ENCODE measurements at regions not wholly inside any gene's neighbourhood (a gene's known extent, or its start where the extent isn't known, plus 50 kb on each side); places are given as distances from the start of the nearest gene placed in this dataset.

GRCh38 chr2:14932285-14932684 lies 299.8 kb downstream of the LRATD1 start:
- no peak for DNase-seq (ENCODE audit: low read depth)
- TF ChIP-seq, protein P1, sequence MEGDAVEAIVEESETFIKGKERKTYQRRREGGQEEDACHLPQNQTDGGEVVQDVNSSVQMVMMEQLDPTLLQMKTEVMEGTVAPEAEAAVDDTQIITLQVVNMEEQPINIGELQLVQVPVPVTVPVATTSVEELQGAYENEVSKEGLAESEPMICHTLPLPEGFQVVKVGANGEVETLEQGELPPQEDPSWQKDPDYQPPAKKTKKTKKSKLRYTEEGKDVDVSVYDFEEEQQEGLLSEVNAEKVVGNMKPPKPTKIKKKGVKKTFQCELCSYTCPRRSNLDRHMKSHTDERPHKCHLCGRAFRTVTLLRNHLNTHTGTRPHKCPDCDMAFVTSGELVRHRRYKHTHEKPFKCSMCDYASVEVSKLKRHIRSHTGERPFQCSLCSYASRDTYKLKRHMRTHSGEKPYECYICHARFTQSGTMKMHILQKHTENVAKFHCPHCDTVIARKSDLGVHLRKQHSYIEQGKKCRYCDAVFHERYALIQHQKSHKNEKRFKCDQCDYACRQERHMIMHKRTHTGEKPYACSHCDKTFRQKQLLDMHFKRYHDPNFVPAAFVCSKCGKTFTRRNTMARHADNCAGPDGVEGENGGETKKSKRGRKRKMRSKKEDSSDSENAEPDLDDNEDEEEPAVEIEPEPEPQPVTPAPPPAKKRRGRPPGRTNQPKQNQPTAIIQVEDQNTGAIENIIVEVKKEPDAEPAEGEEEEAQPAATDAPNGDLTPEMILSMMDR (conservative IDR thresholded peaks at IDR 0.05; ENCODE audit: low read depth, low read length) = no peak
- no peak overlapping the region for H3K4me3 ChIP-seq (ENCODE audit: low read depth, low read length)

DNA sequence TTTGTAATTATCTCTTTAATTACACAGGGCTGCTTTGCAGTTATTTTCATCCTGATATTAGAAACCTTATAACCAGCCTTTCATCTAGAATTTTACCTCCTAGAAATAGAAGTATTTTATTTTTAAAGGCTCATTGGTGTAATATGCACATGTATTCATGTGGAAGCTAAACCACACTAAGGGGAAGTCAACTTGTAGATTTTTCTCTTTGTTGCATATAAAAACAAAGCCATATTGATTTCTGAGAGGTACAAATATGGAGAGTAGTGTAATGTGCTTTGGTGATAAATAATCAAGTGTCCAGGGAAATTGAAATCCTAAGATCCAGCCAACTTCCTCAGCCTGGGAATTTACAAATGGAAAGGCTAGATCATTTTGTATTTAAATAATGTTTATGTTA lies 301.2 kb downstream of the LRATD1 start:
- H3K4me3 ChIP-seq (ENCODE audit: low read depth, low read length) = no peak overlapping the region
- TF ChIP-seq, protein P1 (conservative IDR thresholded peaks at IDR 0.05; ENCODE audit: low read depth, low read length) = no peak
- DNase-seq (ENCODE audit: low read depth) = no peak

DNA sequence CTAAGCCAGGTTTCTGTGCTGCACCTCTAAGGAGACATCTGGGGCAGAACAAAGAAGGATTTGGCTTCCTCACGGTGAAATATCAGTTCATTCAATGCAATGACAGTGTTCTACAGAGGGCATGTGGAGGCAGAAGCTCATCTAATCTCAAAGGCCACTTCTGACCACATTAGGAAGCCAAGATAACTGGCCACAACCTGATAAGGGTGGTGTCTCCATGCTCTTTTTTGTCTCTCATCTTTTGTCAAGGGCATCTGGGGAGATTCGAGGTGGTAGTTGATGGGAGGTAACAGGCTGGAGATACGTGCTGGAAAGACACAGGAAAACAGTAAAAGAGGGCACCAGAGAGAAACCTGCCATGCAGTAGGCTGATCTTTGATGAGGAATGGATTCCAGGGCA lies 303.9 kb downstream of the LRATD1 start:
- DNase-seq (ENCODE audit: low read depth) = no peak
- H3K4me3 ChIP-seq (ENCODE audit: low read depth, low read length) = no peak overlapping the region
- TF ChIP-seq, protein P1 (conservative IDR thresholded peaks at IDR 0.05; ENCODE audit: low read depth, low read length) = no peak

- no peak overlapping the region for H3K4me3 ChIP-seq (ENCODE audit: low read depth, low read length)
- no peak for DNase-seq (ENCODE audit: low read depth)
- TF ChIP-seq, protein P1 (conservative IDR thresholded peaks at IDR 0.05; ENCODE audit: low read depth, low read length) = no peak
Observed at GRCh38 chr2:14937336-14937735, 304.8 kb downstream of the LRATD1 start.

DNA sequence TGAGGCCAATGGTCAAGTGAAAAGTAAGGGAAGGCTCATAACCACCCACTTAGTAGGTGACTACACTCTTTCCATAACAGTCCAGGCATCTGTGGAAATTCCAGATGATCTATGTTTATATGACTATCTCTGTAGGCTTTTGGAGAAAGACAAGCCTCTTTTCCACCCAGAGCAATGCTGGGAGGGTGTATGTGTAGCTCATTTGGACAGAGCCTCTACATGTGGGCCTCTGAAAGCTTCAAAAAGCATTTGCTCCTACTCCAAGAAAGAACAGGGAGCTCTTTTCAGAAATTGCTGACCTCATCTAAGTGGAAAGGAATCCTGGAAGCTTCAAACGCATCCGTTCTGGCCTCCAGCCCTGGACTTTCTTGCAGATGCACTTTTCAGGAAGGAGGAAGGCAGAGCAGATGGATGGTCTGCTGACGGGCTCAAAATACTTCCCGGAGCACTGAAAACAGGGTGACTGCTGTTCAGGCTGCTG lies 308.7 kb downstream of the LRATD1 start:
- no peak for DNase-seq (ENCODE audit: low read depth)
- H3K4me3 ChIP-seq (ENCODE audit: low read depth, low read length) = no peak overlapping the region
- TF ChIP-seq, protein P1 (conservative IDR thresholded peaks at IDR 0.05; ENCODE audit: low read depth, low read length) = no peak

DNA sequence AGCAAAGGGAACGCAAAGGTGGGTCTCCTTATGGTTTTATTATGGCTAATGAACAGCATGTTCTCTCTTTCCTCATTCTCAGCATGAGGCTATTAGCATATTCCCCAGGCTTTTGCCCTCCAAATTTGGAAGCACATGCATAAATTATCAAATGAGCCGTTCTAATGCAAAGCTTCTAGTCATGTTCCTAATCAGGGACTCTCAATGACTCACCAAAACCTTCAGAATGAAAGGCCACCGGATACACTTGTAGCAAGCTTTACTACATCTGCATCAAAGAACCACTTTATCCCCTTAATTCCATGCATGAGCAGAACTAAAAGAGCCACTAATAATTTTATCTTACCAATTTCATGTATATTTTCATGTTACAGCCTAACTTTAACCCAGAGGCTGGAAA lies 310.5 kb downstream of the LRATD1 start:
- H3K4me3 ChIP-seq (ENCODE audit: low read depth, low read length) = no peak overlapping the region
- no peak for DNase-seq (ENCODE audit: low read depth)
- TF ChIP-seq, protein P1 (conservative IDR thresholded peaks at IDR 0.05; ENCODE audit: low read depth, low read length) = no peak

GRCh38 chr2:14944562-14945346 lies 312.2 kb downstream of the LRATD1 start:
- DNase-seq (ENCODE audit: low read depth) = no peak
- TF ChIP-seq, protein P1 (conservative IDR thresholded peaks at IDR 0.05; ENCODE audit: low read depth, low read length) = peak; percentile 57

More at GRCh38 chr2:14944562-14945346, 312.2 kb downstream of the LRATD1 start:
- H3K4me3 ChIP-seq (ENCODE audit: low read depth, low read length) = no peak overlapping the region

Data from epithelial cell of proximal tubule (primary cell).